Sigmoid colon (tissue), 6 donors: ENCODE measurements at regions not wholly inside any gene's neighbourhood (a gene's known extent, or its start where the extent isn't known, plus 50 kb on each side); places are given as distances from the start of the nearest gene placed in this dataset.

Experiments
- DNase-seq: peaks from one replicate; pipeline ENCODE4 v3.0.0-alpha.2; 2019
- H3K27ac ChIP-seq, 4 donors: fragments of 200-600 bp; sonication (generic); one replicate each; pipeline ENCODE4 v1.5.1; 2016 to 2019; ENCODE audit warnings: mild to moderate bottlenecking in 1 of 4
- H3K27me3 ChIP-seq, 3 donors: fragments of 200-600 bp; sonication (generic); one replicate each; pipeline ENCODE4 v1.5.1; 2019; ENCODE audit warnings: mild to moderate bottlenecking in 1 of 3
- H3K36me3 ChIP-seq, 4 donors: fragments of 200-600 bp; sonication (generic); one replicate each; pipeline ENCODE4 v1.5.1; 2016 to 2019
- H3K4me1 ChIP-seq, 4 donors: fragments of 200-600 bp; sonication (generic); one replicate each; pipeline ENCODE4 v1.5.1; 2017 to 2019
- H3K4me3 ChIP-seq, 4 donors: fragments of 200-600 bp; sonication (generic); one replicate each; pipeline ENCODE4 v1.5.1; 2017 to 2019; ENCODE audit warnings: mild to moderate bottlenecking in 2 of 4, moderate library complexity in 1 of 4
- H3K9me3 ChIP-seq, 4 donors: fragments of 200-600 bp in 3 of 4; sonication (generic) in 3 of 4; one replicate each; pipeline versions ENCODE4 v1.5.1 to v1.6.1; 2013 to 2019
- EP300 ChIP-seq, 4 donors: sonication (generic); formaldehyde crosslinking; IDR thresholded peaks; one replicate each; pipeline ENCODE4 v1.6.1; 2017; ENCODE audit warnings: antibody characterized with exemption in 4 of 4
- POLR2A ChIP-seq, 2 donors: fragments of 450-650 bp; IDR thresholded peaks; one replicate each; pipeline ENCODE4 v1.6.1; 2016; ENCODE audit warnings: antibody characterized with exemption in 2 of 2, mild to moderate bottlenecking in 2 of 2, moderate library complexity in 2 of 2
- POLR2AphosphoS5 ChIP-seq, 4 donors: sonication (generic); formaldehyde crosslinking; IDR thresholded peaks; one replicate each; pipeline ENCODE4 v1.6.1; 2017; ENCODE audit warnings: antibody characterized with exemption in 4 of 4
- WGBS, 2 donors: extraction: QIAGEN DNeasy Blood & Tissue Kit; methylation state at CpG; one replicate each; pipeline ENCODE4 v1.1.7; 2013; 5-methylcytosine and 5-hydroxymethylcytosine counted together
- intact Hi-C: fragments of 100-400 bp; cut with DNase I; formaldehyde crosslinking; loops from one replicate; pipeline ENCODE4 v1.15.1; 2023
- TF ChIP-seq, protein P1 (sequence below), 4 experiments: fragments of 450-650 bp in 3 of 4; fragments of 200-600 bp in 1 of 4; IDR thresholded peaks; one replicate each; pipeline ENCODE4 v1.5.1; 2016 to 2019; ENCODE audit warnings: antibody characterized with exemption in 4 of 4, mild to moderate bottlenecking in 3 of 4, moderate library complexity in 2 of 4
- donor health status: healthy with polysubstance abuse.
- donor health status: healthy.

DNA sequence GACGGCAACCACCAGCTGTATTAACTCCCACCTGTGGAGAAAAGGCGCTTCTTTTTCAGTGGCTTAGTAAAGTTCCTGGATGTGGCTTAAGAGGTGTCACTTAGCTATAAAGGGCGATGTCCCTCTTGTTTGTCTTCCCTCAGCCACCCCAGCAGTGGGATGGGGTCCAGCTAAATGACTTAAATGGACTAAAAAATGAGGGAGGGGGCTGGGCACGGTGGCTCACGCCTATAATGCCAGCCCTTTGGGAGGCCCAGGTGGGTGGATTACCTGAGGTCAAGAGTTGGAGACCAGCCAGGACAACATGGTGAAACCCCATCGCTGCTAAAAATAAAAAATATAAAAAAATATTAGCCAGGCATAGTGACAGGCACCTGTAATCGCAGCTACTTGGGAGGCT is 667.5 kb upstream of the RBFOX1 start:
- Histone ChIP-seq H3K9me3 (no peaks in the 10 kb centered on the region), H3K27ac (no peak overlapping the region), H3K4me3 (no peak overlapping the region), H3K27me3 (no peaks in the 10 kb centered on the region), H3K4me1 (no peaks in the 10 kb centered on the region), H3K36me3 (no peaks in the 10 kb centered on the region)
- TF ChIP-seq, protein P1, sequence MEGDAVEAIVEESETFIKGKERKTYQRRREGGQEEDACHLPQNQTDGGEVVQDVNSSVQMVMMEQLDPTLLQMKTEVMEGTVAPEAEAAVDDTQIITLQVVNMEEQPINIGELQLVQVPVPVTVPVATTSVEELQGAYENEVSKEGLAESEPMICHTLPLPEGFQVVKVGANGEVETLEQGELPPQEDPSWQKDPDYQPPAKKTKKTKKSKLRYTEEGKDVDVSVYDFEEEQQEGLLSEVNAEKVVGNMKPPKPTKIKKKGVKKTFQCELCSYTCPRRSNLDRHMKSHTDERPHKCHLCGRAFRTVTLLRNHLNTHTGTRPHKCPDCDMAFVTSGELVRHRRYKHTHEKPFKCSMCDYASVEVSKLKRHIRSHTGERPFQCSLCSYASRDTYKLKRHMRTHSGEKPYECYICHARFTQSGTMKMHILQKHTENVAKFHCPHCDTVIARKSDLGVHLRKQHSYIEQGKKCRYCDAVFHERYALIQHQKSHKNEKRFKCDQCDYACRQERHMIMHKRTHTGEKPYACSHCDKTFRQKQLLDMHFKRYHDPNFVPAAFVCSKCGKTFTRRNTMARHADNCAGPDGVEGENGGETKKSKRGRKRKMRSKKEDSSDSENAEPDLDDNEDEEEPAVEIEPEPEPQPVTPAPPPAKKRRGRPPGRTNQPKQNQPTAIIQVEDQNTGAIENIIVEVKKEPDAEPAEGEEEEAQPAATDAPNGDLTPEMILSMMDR (IDR thresholded peaks at IDR 0.05): no peak
- TF ChIP-seq EP300 (IDR thresholded peaks at IDR 0.05) (no peak), POLR2A (IDR thresholded peaks at IDR 0.05) (no peak), POLR2AphosphoS5 (IDR thresholded peaks at IDR 0.05) (no peak)
- no peak for DNase-seq
- intact Hi-C loops: no loop called here
- 86% methylated on average over 7 of the region's 7 CpGs for WGBS, 2 donors

DNA sequence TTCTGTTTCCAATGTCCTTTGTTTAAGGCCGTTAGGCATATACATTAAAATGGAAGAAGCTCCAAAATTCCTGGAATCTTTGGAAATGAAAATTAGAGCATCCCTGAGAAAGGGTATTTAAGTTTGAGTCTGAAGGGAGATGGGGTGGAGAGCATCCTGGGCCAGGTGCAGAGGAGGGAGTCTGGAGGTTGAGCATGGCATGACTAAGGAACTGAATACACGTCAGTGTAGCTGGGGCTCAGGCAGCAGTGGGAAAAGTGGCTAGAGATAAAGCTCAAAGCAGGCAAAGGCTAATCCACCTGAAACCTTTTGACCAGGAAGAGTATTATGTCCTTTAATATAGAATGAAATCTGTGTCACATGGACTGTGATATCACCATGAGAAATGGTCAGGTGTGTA is 669.0 kb upstream of the RBFOX1 start:
- intact Hi-C loops: no loop called here
- peaks cover 0 to 3% (median 0%) of the 10 kb centered on the region in 3 donors for H3K27me3 ChIP-seq
- DNase-seq: no peak
- no peaks in the 10 kb centered on the region for H3K36me3 ChIP-seq
- no peak overlapping the region for H3K27ac ChIP-seq
- 61 to 84% methylated on average over 2 of the region's 2 CpGs for WGBS, 2 donors
- H3K9me3 ChIP-seq: no peaks in the 10 kb centered on the region
- TF ChIP-seq EP300 (IDR thresholded peaks at IDR 0.05) (no peak), POLR2A (IDR thresholded peaks at IDR 0.05) (no peak), POLR2AphosphoS5 (IDR thresholded peaks at IDR 0.05) (no peak)
- TF ChIP-seq, protein P1 (IDR thresholded peaks at IDR 0.05): no peak
- H3K4me3 ChIP-seq: no peak overlapping the region
- no peaks in the 10 kb centered on the region for H3K4me1 ChIP-seq

DNA sequence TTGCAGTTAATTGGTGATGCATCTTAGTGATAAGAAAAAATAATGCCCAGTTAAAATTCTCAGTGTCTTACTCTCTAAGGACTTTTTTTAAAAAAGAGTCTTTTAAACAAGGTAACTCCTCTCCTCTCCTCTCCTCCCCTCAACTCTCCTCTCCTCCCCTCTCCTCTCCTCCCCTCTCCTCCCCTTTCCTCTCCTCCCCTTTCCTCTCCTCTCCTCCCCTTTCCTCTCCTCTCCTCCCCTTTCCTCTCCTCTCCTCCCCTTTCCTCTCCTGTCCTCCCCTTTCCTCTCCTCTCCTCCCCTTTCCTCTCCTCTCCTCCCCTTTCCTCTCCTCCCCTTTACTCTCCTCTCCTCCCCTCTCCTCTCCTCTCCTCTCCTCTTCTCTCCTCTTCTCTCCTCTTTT is 675.9 kb upstream of the RBFOX1 start:
- H3K27me3 ChIP-seq: peaks cover 0 to 13% (median 0%) of the 10 kb centered on the region in 3 donors
- H3K4me3 ChIP-seq: no peak overlapping the region
- DNase-seq: no peak
- intact Hi-C loops: no loop called here
- no peak overlapping the region for H3K27ac ChIP-seq
- TF ChIP-seq POLR2AphosphoS5 (IDR thresholded peaks at IDR 0.05) (no peak), POLR2A (IDR thresholded peaks at IDR 0.05) (no peak), EP300 (IDR thresholded peaks at IDR 0.05) (no peak)
- TF ChIP-seq, protein P1 (IDR thresholded peaks at IDR 0.05): no peak
- H3K9me3 ChIP-seq: no peaks in the 10 kb centered on the region
- H3K36me3 ChIP-seq: no peaks in the 10 kb centered on the region
- no peaks in the 10 kb centered on the region for H3K4me1 ChIP-seq

DNA sequence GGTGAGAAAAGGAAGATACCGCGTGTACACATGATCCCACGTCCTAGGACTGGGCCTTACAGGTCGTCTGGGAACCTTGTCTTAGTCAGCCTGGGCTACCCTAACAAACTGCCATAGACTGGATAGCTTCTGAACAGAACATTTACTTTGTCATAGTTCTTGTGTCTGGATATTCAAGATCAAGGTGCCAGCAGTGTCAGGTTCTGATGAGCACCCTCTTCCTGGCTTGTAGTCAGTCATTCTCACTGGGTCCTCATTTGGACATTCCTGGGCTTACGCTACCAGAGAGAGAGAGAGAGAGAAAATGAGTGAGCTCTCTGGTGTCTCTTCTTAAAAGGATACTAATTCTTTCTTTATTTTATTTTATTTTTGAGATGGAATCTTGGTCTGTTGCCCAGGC is 685.8 kb upstream of the RBFOX1 start:
- Histone ChIP-seq H3K9me3 (no peaks in the 10 kb centered on the region), H3K36me3 (no peaks in the 10 kb centered on the region), H3K27me3 (peaks cover 0 to 18% (median 6%) of the 10 kb centered on the region in 3 donors), H3K27ac (no peak overlapping the region), H3K4me3 (no peak overlapping the region), H3K4me1 (no peaks in the 10 kb centered on the region)
- DNase-seq: no peak
- intact Hi-C loops: no loop called here
- 85 to 88% methylated on average over 5 of the region's 5 CpGs for WGBS, 2 donors
- TF ChIP-seq, protein P1 (IDR thresholded peaks at IDR 0.05): no peak
- TF ChIP-seq POLR2A (IDR thresholded peaks at IDR 0.05): no peak
- no peak for TF ChIP-seq EP300 (IDR thresholded peaks at IDR 0.05)

DNA sequence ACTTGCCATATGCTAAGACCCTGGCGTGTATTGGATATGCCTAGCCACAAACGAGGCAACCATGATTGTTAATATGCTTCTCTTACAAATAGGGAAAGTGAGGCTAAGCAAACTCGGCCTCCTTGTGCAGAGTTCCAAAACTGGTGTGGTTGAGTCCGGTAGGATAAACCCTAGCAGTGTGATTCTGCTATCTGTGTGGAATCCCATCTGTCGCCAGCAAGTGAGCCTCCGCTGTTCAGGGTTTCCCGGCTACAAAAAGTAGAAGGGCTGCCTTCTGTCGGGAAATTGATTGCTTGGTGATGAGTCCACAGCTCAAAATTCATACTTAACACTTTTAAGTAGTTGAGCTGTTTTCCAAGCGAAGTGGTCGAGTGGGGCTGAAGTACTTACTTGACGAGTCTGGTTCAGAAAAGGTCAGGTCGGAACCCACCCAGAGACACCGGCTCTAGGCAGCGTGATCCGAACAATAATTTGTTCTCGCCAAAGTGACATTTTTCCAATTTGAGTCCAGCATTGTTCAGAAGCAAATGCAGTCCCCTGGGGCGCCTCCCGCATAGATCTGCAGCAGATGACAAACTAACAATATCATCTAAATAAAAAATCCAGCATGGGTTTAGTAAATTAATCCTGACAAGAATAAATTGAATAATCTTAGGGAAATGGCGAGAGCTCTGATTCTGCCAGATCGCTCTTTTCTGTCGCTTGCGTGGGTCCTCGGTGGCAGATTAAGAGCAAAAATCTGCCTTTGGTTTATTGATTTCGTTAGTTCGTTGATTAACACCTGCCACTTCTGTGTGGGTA is 686.7 kb upstream of the RBFOX1 start:
- Histone ChIP-seq H3K4me3 (no peak overlapping the region), H3K4me1 (no peaks in the 10 kb centered on the region), H3K27me3 (peaks cover 0 to 24% (median 8%) of the 10 kb centered on the region in 3 donors), H3K27ac (no peak overlapping the region), H3K36me3 (no peaks in the 10 kb centered on the region), H3K9me3 (no peaks in the 10 kb centered on the region)
- no peak for DNase-seq
- intact Hi-C loops: no loop called here
- 83 to 90% methylated on average over 25 of the region's 25 CpGs for WGBS, 2 donors
- TF ChIP-seq POLR2A (IDR thresholded peaks at IDR 0.05): no peak
- no peak for TF ChIP-seq EP300 (IDR thresholded peaks at IDR 0.05)
- TF ChIP-seq, protein P1 (IDR thresholded peaks at IDR 0.05): no peak
- no peak for TF ChIP-seq POLR2AphosphoS5 (IDR thresholded peaks at IDR 0.05)
